ENCODE measurements at regions not wholly inside any gene's neighbourhood (a gene's known extent, or its start where the extent isn't known, plus 50 kb on each side); places are given as distances from the start of the nearest gene placed in this dataset.
"Not testable (repeated sequence)": the region's sequence is repeated elsewhere in the genome, so short reads cannot be mapped to it uniquely, and the experiment has no call there.

- TF ChIP-seq CTCF (conservative IDR thresholded peaks at IDR 0.05; ENCODE audit: low read depth, low read length); EZH2 (IDR thresholded peaks at IDR 0.05; ENCODE audit: borderline replicate concordance, low read depth, low read length, poor library complexity, severe bottlenecking): not testable (repeated sequence)
These were observed 688.8 kb downstream of the TTLL7 start for GRCh38 chr1:83310161-83310560.

Measured in A673 (cell line).